HUES48 (cell line): ENCODE measurements at regions not wholly inside any gene's neighbourhood (a gene's known extent, or its start where the extent isn't known, plus 50 kb on each side); places are given as distances from the start of the nearest gene placed in this dataset.
"Not testable (repeated sequence)": the region's sequence is repeated elsewhere in the genome, so short reads cannot be mapped to it uniquely, and the experiment has no call there.

ENCODE experiments used
- H3K27ac ChIP-seq: one replicate; pipeline ENCODE4 v1.7.0; 2013; ENCODE audit warnings: low read depth, low read length, inconsistent platforms
- H3K27me3 ChIP-seq: 2 replicates; pipeline ENCODE4 v1.6.1; 2013; ENCODE audit warnings: mild to moderate bottlenecking, low read length; ENCODE audit not compliant: control insufficient read depth, insufficient read depth
- H3K36me3 ChIP-seq: 2 replicates; pipeline ENCODE4 v1.6.1; 2013; ENCODE audit warnings: low read length; ENCODE audit not compliant: control insufficient read depth, insufficient read depth
- H3K4me1 ChIP-seq: 2 replicates; pipeline ENCODE4 v1.6.1; 2013; ENCODE audit warnings: mild to moderate bottlenecking, low read length; ENCODE audit not compliant: control insufficient read depth, insufficient read depth
- H3K4me3 ChIP-seq: 2 replicates; pipeline ENCODE4 v1.5.1; 2013; ENCODE audit warnings: mild to moderate bottlenecking, low read depth, low read length
- H3K9ac ChIP-seq: 2 replicates; pipeline ENCODE4 v1.6.1; 2013; ENCODE audit warnings: mild to moderate bottlenecking, low read depth, low read length, moderate library complexity
- H3K9me3 ChIP-seq: 2 replicates; pipeline ENCODE4 v1.6.1; 2013; ENCODE audit warnings: low read length; ENCODE audit not compliant: control insufficient read depth, insufficient read depth

DNA sequence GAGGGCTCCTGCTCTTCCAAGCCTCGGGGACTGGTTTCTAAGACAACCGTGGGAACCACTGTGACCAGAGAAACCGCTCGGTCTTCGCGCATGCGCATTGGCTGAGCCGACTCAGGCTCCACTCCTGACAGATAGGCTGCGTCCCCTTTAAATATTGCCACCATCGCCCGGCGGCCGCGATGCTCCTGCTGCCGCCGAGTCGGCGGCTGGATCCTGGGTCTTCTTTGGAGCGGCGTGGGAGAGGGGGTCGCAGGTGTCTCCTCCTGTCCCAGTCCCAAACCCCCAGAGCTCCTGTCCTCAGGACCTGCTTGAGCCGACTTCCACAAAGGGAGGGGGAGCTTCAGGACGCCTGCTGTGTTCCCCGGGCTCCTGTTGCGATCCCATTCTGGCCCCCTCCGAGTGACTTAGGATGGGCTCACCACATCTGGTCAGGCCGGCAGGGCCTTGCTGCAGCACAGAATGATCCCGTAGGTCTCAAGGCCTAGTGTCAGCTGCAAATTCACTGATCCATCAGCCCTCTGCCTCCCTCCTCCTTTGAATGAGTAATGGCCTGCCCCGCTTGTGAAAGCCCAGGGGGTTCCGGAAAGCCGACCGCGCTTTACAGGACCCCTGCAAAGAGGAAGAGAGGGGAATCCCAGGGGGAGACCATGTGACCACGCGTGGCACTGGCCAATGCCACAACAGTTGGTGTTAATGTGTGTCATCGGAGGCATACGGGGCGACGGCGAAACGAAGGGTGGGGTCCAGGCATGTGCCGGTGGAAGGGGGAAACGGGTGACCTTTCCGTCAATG, 683.2 kb upstream of the TPTE start:
- Histone ChIP-seq H3K36me3 (no peaks in the 10 kb centered on the region), H3K27ac (no peak overlapping the region), H3K4me3 (no peak overlapping the region), H3K27me3 (no peaks in the 10 kb centered on the region), H3K4me1 (no peaks in the 10 kb centered on the region), H3K9ac (no peak overlapping the region), H3K9me3 (peaks cover 62% of the 10 kb centered on the region)

DNA sequence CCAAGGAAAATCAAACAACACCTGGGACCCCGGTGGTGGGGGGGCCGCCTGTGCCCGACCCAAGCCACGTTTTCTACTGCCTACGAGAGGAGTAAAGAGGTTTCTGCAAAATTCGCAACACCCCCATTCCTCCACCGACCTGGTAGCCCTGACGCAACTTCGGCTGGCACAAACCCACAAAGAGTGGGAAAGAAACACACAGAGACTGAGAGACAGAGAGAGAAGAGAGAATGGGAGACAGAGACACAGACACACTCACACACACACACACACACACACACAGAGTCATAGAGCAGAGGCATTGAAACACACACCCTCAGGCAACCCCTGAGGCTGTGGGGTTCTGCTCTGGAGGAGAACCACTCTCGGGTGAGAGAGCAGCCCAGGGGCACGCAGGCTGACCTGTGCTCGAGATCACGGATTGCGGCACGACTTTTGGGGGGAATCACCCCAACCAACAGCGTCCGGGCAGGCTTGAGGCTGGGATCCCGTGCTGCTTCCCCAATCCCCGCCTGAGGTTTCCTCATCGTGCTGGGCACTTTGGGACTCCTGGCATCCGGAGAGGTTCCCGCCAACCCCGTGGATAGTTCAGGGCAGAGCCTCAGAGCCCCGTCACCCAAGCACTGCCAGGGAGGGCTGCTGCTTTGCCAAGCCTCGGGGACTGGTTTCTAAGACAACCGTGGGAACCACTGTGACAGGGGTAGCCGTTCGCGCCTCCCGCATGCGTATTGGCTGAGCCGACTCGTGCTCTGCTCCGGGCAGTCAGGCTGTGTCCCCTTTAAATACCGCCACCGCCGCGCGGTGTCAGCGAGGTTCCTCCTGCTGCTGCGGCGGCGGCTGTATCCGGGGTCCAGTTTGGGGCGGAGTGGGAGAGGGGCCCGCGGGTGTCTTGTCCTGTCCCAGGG, 682.4 kb upstream of the TPTE start:
- Histone ChIP-seq H3K27ac (no peak overlapping the region), H3K4me3 (0 out of 2 replicates have a peak overlapping the region, but pooled peaks have one; percentile 17), H3K9ac (no peak overlapping the region), H3K36me3 (no peaks in the 10 kb centered on the region), H3K4me1 (no peaks in the 10 kb centered on the region), H3K27me3 (no peaks in the 10 kb centered on the region), H3K9me3 (peaks cover 68% of the 10 kb centered on the region)

- H3K4me3 ChIP-seq, H3K27me3 ChIP-seq: not testable (repeated sequence)
- H3K9me3 ChIP-seq, result peaks cover 82% of the 10 kb centered on the region
These were observed 677.3 kb upstream of the TPTE start for GRCh38 chr21:9844106-9844505.

DNA sequence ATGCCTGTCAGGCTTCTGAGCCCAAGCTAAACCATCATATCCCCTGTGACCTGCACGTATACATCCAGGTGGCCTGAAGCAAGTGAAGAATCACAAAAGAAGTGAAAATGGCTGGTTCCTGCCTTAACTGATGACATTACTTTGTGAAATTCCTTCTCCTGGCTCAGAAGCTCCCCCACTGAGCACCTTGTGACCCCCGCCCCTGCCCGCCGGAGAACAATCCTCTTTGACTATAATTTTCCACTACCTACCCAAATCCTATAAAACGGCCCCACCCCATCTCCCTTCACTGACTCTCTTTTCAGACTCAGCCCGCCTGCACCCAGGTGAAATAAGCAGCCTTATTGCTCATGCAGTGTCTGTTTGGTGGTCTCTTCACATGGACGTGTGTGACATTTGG, 673.9 kb upstream of the TPTE start:
- not testable (repeated sequence) for H3K9ac ChIP-seq, H3K27ac ChIP-seq, H3K27me3 ChIP-seq, H3K4me3 ChIP-seq, H3K36me3 ChIP-seq, H3K4me1 ChIP-seq
- peaks cover 76% of the 10 kb centered on the region for H3K9me3 ChIP-seq

More at GRCh38 chr21:9844106-9844505, 677.3 kb upstream of the TPTE start:
- H3K9ac ChIP-seq, H3K4me1 ChIP-seq, H3K36me3 ChIP-seq, H3K27ac ChIP-seq: not testable (repeated sequence)

DNA sequence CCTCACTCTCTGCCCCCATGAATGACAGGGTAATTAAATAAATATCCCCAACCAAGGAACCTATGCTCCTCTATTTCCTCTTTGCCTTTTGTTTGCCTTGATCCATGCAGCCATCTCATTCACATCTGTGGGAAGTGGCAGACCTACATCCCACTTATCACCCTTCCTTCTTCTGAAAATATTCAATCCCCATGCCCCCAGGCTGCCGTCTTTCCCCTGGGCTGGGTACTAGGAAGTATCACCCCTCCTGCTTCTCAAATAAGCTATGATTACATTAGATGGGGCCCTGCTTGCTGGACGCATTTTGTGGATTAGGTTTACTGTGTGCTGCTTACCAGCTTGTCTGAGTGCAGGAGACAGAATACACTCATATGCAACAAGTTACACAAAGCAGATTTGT, 670.2 kb upstream of the TPTE start:
- H3K36me3 ChIP-seq, H3K9ac ChIP-seq, H3K4me3 ChIP-seq, H3K27me3 ChIP-seq, H3K27ac ChIP-seq, H3K4me1 ChIP-seq: not testable (repeated sequence)
- peaks cover 60% of the 10 kb centered on the region for H3K9me3 ChIP-seq

GRCh38 chr21:9851695-9852094, 669.7 kb upstream of the TPTE start:
- not testable (repeated sequence) for H3K27ac ChIP-seq, H3K4me3 ChIP-seq, H3K27me3 ChIP-seq, H3K9ac ChIP-seq, H3K36me3 ChIP-seq, H3K4me1 ChIP-seq
- peaks cover 60% of the 10 kb centered on the region for H3K9me3 ChIP-seq

DNA sequence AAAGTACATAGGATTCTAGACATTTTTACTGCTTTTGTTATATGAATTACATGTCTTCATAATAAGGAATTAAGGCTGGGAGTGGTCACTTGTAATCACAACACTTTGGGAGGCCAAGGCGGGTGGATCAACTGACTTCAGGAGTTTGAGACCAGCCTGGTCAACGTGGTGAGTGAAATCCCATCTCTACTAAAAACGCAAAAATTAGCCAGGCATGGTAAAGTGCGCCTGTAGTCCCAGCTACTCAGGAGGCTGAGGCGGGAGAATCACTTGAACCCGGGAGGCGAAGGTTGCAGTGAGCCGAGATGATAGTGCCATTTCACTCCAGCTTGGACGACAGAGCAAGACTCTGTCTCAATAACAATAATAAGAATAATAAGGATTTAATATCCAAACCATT, 663.8 kb upstream of the TPTE start:
- H3K9ac ChIP-seq, H3K36me3 ChIP-seq, H3K4me1 ChIP-seq, H3K27me3 ChIP-seq, H3K27ac ChIP-seq, H3K4me3 ChIP-seq: not testable (repeated sequence)
- peaks cover 54% of the 10 kb centered on the region for H3K9me3 ChIP-seq

DNA sequence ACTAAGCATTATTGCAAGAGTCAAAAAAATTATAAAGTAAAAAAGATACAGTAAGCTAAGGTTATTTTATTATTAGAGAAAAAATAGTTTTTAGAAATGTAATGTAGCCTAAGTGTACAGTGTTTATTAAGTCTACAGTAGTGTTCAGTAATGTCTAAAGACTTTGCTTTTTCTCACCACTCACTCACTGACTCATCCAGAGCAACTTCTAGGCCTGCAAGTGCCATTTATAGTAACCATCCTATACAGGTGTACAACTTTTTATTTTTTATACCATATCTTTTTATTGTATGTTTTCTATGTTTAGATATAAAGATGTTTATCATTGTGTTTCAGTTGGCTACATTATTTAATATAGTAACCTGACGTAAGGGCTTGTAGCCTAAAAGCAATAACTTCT, 661.5 kb upstream of the TPTE start:
- H3K4me3 ChIP-seq, H3K27me3 ChIP-seq, H3K27ac ChIP-seq, H3K36me3 ChIP-seq, H3K9ac ChIP-seq, H3K4me1 ChIP-seq: not testable (repeated sequence)
- H3K9me3 ChIP-seq, result peaks cover 62% of the 10 kb centered on the region

DNA sequence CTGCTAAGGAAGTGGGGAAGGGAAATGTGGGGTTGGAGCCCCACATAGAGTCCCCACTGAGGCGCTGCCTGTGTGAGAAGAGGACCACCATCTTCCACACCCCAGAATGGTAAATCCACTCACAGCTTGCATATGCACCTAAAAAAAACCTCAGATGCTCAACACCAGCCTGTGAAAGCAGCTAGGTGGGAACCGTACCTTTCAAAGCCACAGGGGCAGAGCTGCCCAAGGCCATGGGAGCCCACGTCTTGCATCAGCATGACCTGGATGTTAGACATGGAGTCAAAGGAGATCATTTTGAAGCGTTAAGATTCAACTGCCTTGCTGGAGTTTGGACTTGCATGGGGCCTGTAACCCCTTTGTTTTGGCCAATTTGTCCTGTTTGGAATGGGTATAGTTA, 658.9 kb upstream of the TPTE start:
- H3K9me3 ChIP-seq, result peaks cover 68% of the 10 kb centered on the region
- H3K9ac ChIP-seq, H3K27ac ChIP-seq: not testable (repeated sequence)

GRCh38 chr21:9867815-9868214, 653.6 kb upstream of the TPTE start:
- not testable (repeated sequence) for H3K4me3 ChIP-seq, H3K4me1 ChIP-seq, H3K9ac ChIP-seq, H3K36me3 ChIP-seq, H3K27me3 ChIP-seq, H3K27ac ChIP-seq
- H3K9me3 ChIP-seq, result peaks cover 80% of the 10 kb centered on the region

More for the DNA sequence above, 658.9 kb upstream of the TPTE start:
- not testable (repeated sequence) for H3K4me1 ChIP-seq, H3K27me3 ChIP-seq, H3K4me3 ChIP-seq, H3K36me3 ChIP-seq

- H3K9ac ChIP-seq, H3K27me3 ChIP-seq, H3K27ac ChIP-seq, H3K4me1 ChIP-seq, H3K36me3 ChIP-seq: not testable (repeated sequence)
- Histone ChIP-seq H3K4me3 (peak overlapping the region; percentile 12; the same call in 1 of the 2 replicates), H3K9me3 (peaks cover 82% of the 10 kb centered on the region)
These were observed 648.3 kb upstream of the TPTE start for GRCh38 chr21:9873096-9873495.
